Stimulated activated CD8-positive, alpha-beta memory T cell treated with anti-CD3 and anti-CD28 coated beads, Interleukin-7, amount 100 ng/mL, for 1 hour (primary cell): ENCODE measurements at regions not wholly inside any gene's neighbourhood (a gene's known extent, or its start where the extent isn't known, plus 50 kb on each side); places are given as distances from the start of the nearest gene placed in this dataset.

Experiments used
- DNase-seq, 2 donors: peaks; one replicate each; pipeline ENCODE4 v3.0.0-alpha.2; 2020; ENCODE audit warnings: low read depth in 2 of 2

GRCh38 chr3:150267288-150267687, 140.8 kb upstream of the TSC22D2 start:
- DNase-seq: no peak

GRCh38 chr3:150265305-150265704, 142.8 kb upstream of the TSC22D2 start:
- DNase-seq: no peak

GRCh38 chr3:150264561-150265279, 143.4 kb upstream of the TSC22D2 start:
- DNase-seq: no peak

- DNase-seq: no peak
Observed at GRCh38 chr3:150261958-150262357, 146.1 kb upstream of the TSC22D2 start.

- no peak for DNase-seq
Observed at GRCh38 chr3:150261418-150261817, 146.7 kb upstream of the TSC22D2 start.

GRCh38 chr3:150260398-150260710, 147.7 kb upstream of the TSC22D2 start:
- DNase-seq: no peak

GRCh38 chr3:150259526-150260397, 148.3 kb upstream of the TSC22D2 start:
- no peak for DNase-seq

- no peak for DNase-seq
Observed at GRCh38 chr3:150256782-150257181, 151.3 kb upstream of the TSC22D2 start.

GRCh38 chr3:150256318-150256717, 151.8 kb upstream of the TSC22D2 start:
- DNase-seq: no peak

GRCh38 chr3:150255826-150256225, 152.3 kb upstream of the TSC22D2 start:
- DNase-seq: no peak

GRCh38 chr3:150255413-150255812, 152.7 kb upstream of the TSC22D2 start:
- no peak for DNase-seq

GRCh38 chr3:150254309-150254708, 153.8 kb upstream of the TSC22D2 start:
- DNase-seq: no peak

GRCh38 chr3:150253622-150254021, 154.5 kb upstream of the TSC22D2 start:
- no peak for DNase-seq

- no peak for DNase-seq
Observed at GRCh38 chr3:150252462-150252861, 155.6 kb upstream of the TSC22D2 start.

- DNase-seq: no peak
Observed at GRCh38 chr3:150251187-150252062, 156.7 kb upstream of the TSC22D2 start.

GRCh38 chr3:150249779-150250470, 158.2 kb upstream of the TSC22D2 start:
- no peak for DNase-seq

GRCh38 chr3:150248888-150249681, 159.0 kb upstream of the TSC22D2 start:
- no peak for DNase-seq

- DNase-seq: no peak
Observed at GRCh38 chr3:150248116-150248887, 159.8 kb upstream of the TSC22D2 start.

- DNase-seq: no peak
Observed at GRCh38 chr3:150247441-150247840, 160.7 kb upstream of the TSC22D2 start.

GRCh38 chr3:150243466-150243865, 164.6 kb upstream of the TSC22D2 start:
- DNase-seq: no peak
